ENCODE measurements at regions not wholly inside any gene's neighbourhood (a gene's known extent, or its start where the extent isn't known, plus 50 kb on each side); places are given as distances from the start of the nearest gene placed in this dataset.

DNA sequence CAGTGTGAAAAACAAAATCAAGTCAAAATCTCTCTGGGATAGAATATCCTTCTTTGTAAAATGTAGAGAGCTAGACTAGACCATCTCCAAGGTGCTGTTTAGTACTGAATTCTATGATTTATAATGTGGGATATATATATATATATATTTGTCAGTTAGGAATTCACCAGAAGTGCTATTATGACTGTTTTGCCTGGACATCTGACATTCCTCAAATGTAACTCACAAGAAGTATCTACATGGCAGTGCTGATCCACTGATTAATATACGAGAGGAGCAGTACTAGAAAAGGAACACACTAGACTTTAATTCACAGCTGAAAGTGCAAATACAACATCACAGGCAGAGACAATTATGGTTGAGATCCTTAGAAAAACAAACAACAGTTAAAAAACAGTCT, 208.9 kb downstream of the GBA3 start:
- Histone ChIP-seq H3K79me2 (ENCODE audit: insufficient read depth, low read length) (no peaks in the 10 kb centered on the region), H3K27me3 (ENCODE audit: insufficient read depth, low read length) (no peaks in the 10 kb centered on the region), H3K9me3 (ENCODE audit: control insufficient read depth, low read depth, low read length) (no peaks in the 10 kb centered on the region), H3K27ac (ENCODE audit: insufficient read length, low read depth, low read length) (no peak overlapping the region), H2BK15ac (ENCODE audit: low read depth, low read length) (no peak overlapping the region), H4K91ac (ENCODE audit: insufficient read length, low read depth, low read length) (no peak overlapping the region), H3T11ph (ENCODE audit: low read length) (no peak overlapping the region), H2BK12ac (ENCODE audit: insufficient read length, low read depth, low read length) (no peak overlapping the region), H4K20me1 (ENCODE audit: control insufficient read depth, insufficient read depth, insufficient read length) (no peaks in the 10 kb centered on the region), H3K4me2 (ENCODE audit: insufficient read depth, insufficient read length, low read length) (no peak overlapping the region), H2BK20ac (ENCODE audit: low read depth, low read length, poor library complexity, severe bottlenecking) (no peak overlapping the region), H3K56ac (ENCODE audit: insufficient read length, low read depth, low read length) (no peak overlapping the region), H4K8ac (replicated peaks; ENCODE audit: insufficient read length, low read depth, low read length) (no peak overlapping the region), H4K5ac (ENCODE audit: insufficient read length, low read depth, low read length) (no peak overlapping the region), H3K4me1 (ENCODE audit: insufficient read depth, low read length) (no peaks in the 10 kb centered on the region), H3K23ac (ENCODE audit: insufficient read length, low read depth, low read length) (no peak overlapping the region), H2BK5ac (ENCODE audit: insufficient read length, low read length) (no peak overlapping the region), H3K9ac (ENCODE audit: extremely low read depth, insufficient read length, low read length) (no peak overlapping the region), H2BK120ac (ENCODE audit: low read depth, low read length, poor library complexity, severe bottlenecking) (no peak overlapping the region), H3K18ac (ENCODE audit: insufficient read length, low read depth, low read length) (no peak overlapping the region), H3K4ac (ENCODE audit: low read depth, low read length) (no peak overlapping the region), H3K14ac (ENCODE audit: insufficient read depth, low read length) (no peak overlapping the region), H3K23me2 (ENCODE audit: insufficient read length, low read depth, low read length, poor library complexity, severe bottlenecking) (no peaks in the 10 kb centered on the region), H2AK5ac (ENCODE audit: insufficient read length, low read length) (no peak overlapping the region), H2AFZ (ENCODE audit: low read length) (no peak overlapping the region), H3K79me1 (ENCODE audit: insufficient read depth, low read depth, low read length, poor library complexity, severe bottlenecking) (no peaks in the 10 kb centered on the region)
- H3K4me1 Mint-ChIP-seq: peaks cover 6 to 7% of the 10 kb centered on the region in 2 experiments; a peak in 3 of 4 replicates
- H3K4me3 Mint-ChIP-seq: no peak overlapping the region
- DNase-seq: no peak
- H3K27ac Mint-ChIP-seq: no peak overlapping the region
- TF ChIP-seq, protein P1, sequence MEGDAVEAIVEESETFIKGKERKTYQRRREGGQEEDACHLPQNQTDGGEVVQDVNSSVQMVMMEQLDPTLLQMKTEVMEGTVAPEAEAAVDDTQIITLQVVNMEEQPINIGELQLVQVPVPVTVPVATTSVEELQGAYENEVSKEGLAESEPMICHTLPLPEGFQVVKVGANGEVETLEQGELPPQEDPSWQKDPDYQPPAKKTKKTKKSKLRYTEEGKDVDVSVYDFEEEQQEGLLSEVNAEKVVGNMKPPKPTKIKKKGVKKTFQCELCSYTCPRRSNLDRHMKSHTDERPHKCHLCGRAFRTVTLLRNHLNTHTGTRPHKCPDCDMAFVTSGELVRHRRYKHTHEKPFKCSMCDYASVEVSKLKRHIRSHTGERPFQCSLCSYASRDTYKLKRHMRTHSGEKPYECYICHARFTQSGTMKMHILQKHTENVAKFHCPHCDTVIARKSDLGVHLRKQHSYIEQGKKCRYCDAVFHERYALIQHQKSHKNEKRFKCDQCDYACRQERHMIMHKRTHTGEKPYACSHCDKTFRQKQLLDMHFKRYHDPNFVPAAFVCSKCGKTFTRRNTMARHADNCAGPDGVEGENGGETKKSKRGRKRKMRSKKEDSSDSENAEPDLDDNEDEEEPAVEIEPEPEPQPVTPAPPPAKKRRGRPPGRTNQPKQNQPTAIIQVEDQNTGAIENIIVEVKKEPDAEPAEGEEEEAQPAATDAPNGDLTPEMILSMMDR (conservative IDR thresholded peaks at IDR 0.05): no peak
- no peaks in the 10 kb centered on the region for H3K27me3 Mint-ChIP-seq (ENCODE audit: low read depth)
- no peaks in the 10 kb centered on the region; a peak in 1 of 5 replicates for H3K9me3 Mint-ChIP-seq
- H3K36me3 Mint-ChIP-seq (ENCODE audit: insufficient read depth in 1 of 3, low read depth in 3 of 3): no peaks in the 10 kb centered on the region; a peak in 1 of 7 replicates
- WGBS (ENCODE audit: extremely low coverage, insufficient read length, low lambda C conversion rate): no CpG with 5 or more reads among the region's 1 CpG
